GM18507 (cell line): ENCODE measurements at regions not wholly inside any gene's neighbourhood (a gene's known extent, or its start where the extent isn't known, plus 50 kb on each side); places are given as distances from the start of the nearest gene placed in this dataset.
A peak's percentile ranks its signal among the peaks of the same experiment; 100 is the strongest.

ENCODE experiments used
- DNase-seq: peaks from one replicate; pipeline ENCODE4 v3.0.0; 2011; ENCODE audit warnings: low read depth; ENCODE audit not compliant: insufficient read length; ENCODE audit errors: extremely low spot score
- FAIRE-seq: peaks from 2 replicates; lab custom pipeline; 2011; peaks lifted over from hg19 to GRCh38; lab: Jason Lieb, UNC

DNA sequence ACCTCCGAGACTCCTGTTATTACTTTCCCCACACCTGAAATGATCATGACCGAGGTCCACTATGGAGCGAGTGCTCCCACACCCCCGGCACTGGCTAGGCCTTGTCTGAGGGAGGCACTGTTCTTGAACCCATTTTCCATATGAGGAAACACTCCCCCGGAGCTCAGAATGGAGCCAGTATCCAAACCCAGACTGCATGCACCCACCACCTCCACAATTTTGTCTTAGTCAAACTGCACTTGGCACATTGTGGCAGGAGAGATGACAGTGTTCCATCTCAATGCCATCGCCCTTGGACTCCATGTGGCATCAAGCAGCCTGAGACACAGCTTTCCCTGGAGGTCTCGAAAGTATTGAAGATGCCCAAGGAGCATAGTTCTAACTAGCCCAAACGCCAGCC is 154.1 kb downstream of the NUP210 start:
- FAIRE-seq (no peak), DNase-seq (no peak)

DNA sequence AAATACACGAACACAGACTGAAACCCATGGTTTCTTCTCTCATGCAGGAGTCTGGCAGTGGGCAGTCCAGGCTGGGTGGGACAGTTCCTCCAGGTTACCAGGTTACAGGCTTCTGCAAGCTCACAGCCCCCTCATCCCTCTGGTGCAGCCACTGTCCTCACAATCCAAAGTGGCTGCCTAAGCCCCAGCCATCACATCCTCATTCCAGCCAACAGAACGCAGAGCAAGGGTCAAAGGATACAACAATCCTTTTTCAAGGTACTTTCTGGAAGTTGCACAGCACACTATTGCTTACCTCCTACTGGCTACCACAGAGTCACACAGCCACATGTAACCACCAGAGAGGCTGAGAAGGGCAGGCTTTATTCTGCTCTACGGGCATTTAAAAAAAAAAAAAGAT is 154.6 kb downstream of the NUP210 start:
- FAIRE-seq (no peak), DNase-seq (no peak)

DNA sequence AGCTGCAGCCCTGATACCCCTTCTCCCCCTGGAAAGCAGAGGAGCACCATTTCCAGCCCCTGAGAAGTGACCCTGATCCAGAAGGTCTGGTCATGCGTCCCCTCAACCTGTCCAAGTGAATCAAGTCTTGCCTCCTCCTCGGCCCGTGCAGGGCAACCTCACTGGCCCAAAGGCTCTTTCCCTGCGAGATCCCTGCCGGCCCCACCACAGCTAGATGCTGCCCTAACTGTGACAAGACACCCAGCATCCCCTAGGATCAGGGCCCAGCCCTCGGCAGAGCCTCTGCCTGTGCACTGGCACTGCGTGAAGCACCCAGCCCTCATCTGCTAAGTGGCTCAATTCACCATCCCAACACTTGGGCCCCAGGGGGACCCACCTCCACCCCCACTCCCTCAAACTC is 155.1 kb downstream of the NUP210 start:
- no peak for FAIRE-seq

DNA sequence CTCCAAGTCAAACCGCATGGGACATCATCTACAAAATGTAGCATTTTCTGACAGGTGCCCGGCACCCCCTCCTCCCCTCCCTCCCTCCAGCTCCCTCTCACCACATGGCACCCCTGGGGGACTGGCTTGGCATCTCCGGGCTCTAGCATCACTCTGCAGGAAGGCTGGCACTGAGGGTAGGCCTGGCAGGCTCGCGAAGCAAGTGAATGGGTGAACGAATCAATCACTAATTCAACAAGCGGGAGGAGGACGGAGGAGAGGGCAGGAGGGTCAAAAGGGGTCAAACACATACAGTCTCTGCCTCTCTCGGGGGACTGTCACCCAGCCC is 155.7 kb downstream of the NUP210 start:
- DNase-seq (no peak), FAIRE-seq (no peak)

More for the DNA sequence above, 155.1 kb downstream of the NUP210 start:
- no peak for DNase-seq

DNA sequence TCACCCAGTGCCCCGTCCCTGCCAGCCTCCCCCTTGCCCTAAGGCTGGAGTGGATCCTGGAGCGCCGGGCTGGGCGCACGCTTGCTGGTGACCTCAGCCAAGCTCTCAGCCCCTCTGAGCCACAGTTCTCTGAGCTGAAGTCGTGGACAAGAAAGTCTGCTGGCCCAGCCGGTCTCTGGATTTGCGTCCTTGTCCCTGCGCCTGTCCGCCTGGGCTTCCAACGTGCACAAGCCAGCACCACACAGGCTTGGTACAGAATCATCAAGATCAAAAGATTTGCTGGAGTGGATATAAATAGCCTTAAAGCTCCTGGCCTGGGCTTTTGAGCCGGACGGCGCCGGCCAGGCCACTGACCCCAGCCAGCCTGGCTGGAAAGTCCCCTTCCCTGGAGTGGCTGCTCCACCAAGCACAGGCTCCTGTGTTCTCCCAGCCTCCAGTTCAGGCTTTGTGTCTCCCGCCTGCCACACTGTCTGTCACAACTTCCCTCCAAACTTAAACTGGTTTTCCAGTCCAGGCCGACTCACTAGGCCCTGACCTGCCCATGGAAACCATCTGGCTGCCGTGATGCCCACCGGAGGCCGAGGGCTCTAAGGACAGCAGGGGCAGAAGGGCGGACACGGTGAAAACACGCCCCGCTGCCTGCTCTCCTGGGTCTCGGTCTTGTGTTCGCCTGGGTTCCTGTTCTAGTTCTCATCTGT is 156.2 kb downstream of the NUP210 start:
- no peak for FAIRE-seq

DNA sequence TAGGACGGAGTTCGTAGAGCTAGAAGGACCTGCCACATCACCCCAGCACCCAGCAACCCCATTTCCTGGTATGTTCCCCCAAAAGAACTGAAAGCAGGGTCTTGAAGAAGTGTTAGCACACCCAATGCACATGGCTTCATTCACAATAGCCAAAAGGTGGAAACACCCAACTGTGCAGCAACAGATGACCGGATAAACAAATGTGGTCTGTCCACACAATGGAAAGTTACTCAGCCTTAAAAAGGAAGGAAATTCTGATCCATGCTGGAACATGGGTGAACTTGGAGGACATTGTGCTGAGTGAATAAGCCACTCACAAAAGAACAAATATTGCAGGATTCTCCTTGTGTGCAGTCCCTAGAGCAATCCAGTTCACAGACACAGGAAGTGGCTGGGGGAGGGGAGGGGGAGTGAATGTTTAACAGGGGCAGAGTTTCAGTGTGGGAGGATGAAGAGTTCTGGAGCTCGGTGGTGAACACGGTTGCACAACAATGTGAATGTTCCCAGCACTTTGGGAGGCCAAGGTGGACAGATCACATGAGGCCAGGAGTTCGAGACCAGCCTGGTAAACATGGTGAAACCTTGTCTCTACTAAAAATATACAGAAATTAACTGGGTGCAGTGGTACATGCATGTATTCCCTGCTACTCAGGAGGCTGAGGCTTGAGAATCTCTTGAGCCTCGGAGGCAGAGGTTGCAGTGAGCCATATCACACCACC is 157.5 kb downstream of the NUP210 start:
- DNase-seq (no peak), FAIRE-seq (peak; percentile 83)

More for the DNA sequence above, 156.2 kb downstream of the NUP210 start:
- no peak for DNase-seq

DNA sequence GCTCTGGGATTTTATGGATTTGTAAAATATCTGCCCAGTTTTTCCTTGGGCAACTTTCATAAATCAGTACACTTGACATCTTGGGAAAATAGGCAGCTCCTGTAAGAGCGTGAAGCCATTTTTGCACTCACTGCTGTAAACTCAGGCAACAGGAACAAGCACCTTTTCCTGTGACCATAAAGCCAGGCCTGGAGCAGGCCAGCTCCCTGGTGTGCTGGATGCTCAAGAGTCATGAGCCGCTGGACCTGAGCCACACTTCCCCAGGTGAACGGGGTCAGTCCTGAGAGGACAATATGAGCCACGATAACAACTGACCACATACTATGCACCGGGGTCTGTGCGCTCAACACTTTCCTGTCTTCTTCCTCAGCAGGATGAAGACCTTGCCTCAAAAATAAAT is 158.2 kb downstream of the NUP210 start:
- FAIRE-seq: no peak
- no peak for DNase-seq

DNA sequence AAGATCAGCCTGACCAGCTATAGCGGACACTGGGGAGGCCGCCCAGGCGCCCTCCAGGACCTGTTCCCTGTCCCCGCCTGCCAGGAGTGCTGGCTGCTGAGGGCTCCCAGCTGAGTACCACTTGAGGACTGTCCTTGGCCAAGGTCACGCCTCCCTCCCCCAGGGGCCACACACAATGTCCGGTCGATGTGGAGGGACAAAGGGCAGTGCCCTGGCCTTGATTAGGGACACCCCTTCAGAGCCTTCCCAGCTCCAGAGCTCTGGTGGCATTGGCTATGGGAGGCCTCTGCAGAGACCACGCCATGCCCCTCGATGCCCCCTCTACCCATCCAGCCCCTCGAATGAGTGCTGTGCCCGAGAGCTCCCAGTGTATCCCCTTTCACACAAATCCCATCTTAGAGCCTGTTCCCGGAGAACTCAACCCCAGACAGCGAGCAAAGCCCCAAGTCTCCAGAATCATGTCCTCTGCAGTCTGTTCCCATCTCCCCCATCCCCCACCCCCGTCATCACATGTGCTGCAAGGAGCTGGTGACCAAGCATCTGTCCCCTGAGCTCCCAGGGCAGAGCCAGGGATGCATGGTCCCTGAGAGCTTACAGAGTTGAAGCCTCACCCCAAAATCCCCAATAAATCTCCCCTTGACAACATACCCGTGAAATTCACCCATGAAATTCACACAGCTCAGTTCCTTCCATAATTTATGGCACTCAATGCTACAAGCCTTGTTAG is 158.9 kb downstream of the NUP210 start:
- DNase-seq (no peak), FAIRE-seq (no peak)

DNA sequence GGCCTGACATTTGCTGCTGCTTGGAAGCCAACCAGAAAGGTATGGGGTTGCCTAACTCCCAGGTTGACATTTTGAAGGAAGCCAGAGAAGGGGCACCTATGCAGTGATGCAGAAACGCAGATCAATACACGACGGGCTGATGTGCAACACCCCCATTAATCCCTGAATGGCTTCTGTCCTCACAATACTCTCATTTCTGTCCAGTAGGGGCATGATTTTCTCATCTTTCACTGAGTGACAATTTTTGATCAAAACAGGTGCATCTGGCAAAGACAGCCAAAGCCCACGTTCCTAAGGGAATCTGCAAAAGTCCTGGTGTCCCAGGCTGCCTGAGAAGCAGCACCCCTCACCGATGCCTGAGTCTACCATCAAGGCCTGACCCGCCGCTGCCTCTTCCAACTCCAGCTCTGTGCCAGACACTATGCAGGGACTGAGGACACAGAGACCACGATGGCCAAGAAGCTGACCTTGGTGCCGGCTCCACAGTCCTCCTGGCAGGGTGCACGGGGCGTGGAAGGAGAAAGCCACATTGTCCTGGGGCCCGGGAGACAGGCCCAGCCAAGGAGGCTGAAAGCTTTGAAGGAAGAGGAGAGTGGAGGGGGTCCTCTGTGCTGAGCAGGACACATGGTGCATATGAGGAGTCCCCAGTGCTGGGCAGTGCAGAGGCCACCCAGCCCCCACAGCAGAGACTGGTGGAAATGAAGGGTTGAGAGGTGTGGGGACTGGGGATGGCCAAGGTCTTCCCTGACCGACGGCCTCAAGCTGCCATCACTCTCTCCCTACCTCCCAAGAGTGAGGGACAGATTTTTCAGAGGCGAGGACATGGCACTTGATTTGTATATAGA is 159.6 kb downstream of the NUP210 start:
- DNase-seq: no peak
- FAIRE-seq: no peak

DNA sequence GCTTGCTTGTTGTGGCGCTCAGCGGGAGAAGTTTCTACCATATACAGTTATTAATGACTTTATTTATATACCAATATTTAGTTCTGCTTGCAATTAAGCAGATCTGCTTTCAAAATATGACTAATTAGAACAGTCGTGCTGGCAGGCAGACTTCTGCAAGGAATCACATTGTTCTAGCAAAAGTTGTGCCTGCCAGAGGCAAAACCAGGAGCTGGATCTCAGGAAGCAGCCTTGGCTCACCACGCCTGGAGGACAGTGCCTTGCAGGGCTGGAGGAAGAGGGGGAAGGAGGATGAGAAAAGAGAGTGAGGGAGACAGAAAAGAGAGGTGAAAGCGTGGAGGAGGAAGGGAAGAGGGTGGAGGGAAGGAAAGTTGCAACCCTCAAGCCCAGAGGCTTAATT is 160.3 kb downstream of the NUP210 start:
- no peak for DNase-seq
- no peak for FAIRE-seq

DNA sequence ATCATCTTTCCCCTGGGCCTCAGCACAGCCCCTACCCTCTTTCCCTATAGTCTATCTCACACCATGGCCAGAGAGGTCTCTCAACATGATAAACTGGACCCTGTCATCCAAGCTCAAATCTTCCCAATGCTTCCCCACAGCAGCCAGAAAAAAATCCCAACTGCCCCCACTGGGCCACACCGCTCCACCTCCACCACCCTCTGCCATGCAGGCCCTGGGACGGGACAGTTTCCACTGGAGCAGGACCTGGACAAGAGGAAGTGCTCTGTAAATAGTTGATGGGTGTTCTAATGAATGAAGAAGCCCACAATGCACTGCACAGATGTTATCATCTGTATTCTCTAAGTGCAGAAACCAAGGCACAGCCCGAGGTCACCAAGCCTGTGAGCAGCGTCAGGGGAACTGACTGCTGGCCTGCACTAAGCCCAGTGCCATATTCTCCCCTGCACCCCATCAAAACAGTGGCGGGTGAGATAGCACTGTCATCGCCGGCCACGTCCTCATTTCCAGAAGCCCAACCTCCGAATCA is 161.1 kb downstream of the NUP210 start:
- FAIRE-seq: no peak
- DNase-seq: no peak

DNA sequence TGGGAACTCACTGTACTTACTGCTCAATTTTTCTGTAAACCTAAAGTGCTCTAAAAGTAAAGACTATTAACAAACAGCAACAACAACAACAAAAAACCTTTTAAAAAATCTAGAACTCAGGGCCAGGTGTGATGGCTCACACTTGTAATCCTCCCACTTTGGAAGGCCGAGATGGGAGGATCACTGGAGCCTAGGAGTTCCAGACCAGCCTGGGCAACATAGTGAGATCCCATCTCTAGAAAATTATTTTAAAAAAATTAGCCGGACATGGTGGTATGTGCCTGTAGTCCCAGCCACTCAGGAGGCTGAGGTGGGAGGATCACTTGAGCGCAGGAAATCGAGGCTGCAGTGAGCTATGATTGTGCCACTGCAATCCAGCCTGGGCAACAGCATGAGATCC is 161.8 kb downstream of the NUP210 start:
- FAIRE-seq: no peak
- no peak for DNase-seq

DNA sequence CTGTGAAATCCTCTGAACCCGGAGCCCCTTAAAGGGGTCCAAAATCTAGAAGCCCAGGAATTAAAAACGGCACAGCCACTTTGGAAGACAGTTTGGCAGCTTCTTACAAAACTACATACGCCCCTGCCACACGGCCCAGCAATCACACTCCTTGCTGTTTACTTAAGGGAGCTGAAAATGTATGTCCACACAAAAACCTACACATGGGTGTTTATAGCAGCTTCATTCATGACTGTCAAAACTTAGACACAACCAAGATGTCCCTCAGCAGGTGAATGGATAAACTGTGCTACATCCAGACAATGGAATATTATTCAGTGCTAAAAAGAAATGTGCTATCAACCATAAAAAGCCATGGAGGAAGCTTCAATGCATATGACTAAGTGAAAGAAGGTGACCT is 162.5 kb downstream of the NUP210 start:
- FAIRE-seq (no peak), DNase-seq (no peak)

DNA sequence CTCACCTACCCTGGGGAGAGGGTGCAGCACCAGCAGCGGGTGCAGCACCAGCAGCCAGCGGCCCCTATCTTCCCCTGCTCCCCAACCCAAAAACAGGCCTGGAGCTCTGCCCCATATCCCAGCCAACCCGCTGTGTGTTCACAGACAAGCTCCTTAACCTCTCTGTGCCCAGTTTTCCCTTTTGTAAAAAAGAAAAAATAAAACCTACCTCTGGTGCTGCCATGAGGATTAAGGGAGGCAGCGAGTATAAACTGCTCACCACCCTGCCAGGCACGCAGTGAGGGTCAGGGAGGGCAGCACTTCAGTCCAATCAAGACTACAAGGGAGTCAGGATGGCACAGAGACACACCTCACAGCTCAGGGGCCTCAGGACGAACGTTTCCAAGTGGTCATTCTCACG is 163.3 kb downstream of the NUP210 start:
- no peak for DNase-seq
- FAIRE-seq: no peak

DNA sequence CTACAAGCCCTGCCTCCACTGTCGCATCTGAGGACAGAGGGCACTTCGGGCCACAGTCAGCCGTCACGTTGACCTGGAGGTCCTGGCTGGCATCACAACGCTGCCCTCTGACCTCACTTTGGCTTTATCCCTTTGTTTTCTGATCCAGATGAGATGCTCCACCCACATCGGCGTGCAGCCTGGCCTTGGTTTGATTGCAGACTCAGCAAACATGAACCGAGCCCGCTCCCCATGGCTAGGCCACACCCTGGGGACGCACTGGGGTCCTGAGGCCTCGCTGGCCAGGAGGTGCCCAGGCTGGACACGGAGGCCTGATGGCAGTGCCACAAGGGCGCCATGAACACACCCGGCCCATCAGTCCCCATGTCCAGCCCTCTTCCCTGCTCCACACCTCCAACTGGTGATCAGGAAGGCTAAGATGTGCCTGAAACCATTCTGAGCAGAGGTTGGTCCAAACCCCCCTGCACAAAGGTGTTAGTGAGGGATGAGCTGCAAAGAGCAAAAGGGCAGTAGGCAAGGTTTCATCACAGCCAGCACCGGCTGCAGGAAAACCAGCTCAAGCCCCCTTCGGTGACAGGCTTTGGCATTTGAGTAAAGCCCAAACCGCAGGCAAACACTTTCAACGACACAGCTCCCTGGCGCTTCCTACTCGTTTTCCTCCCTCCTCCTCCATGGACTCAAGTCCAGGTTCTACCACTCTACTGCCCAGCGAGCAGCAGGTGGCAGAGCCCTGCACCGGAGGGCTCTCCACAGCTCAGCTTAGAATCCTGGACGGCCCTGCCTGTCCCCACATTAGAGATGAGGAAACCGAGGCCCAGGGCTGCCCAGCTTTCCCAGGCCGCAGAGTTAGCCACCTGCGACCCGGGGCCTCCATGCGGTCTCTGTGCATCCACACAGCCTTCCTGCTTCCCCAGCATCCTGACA is 165.8 kb downstream of the NUP210 start:
- no peak for FAIRE-seq
- no peak for DNase-seq

DNA sequence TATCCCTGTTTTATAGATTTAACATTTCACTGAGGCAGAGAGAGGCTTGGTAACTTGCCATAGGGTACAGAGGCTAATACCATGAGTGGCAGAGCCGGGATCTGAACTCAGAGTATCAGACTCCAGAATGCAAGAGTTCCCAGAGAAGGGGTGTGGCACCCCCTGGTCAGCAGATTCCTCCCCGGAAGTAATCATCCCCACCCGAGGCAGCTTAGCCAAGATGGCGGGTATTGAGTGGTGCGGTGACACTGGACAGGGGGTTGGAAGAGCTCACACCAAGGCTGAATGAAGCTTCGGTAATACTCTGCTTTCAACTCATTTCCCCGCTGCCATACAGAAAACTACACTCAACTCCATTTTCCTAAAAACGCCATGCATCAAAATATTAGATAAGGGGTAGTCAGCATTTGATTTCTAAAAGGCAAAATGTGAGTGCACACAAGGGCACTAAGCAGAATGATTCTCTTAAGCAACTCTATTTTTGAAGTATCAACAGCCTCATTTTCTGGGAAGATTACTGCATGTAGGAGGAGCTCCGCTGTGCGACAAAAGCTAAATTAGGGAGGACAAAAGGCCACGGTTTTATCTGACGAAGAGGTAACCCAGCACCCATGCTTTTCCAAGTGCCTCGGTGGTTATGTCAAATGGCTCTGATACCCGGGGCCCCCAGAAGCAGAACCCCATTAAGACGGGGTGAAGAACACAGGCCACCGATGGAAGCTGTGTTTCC is 166.7 kb downstream of the NUP210 start:
- FAIRE-seq (no peak), DNase-seq (no peak)

DNA sequence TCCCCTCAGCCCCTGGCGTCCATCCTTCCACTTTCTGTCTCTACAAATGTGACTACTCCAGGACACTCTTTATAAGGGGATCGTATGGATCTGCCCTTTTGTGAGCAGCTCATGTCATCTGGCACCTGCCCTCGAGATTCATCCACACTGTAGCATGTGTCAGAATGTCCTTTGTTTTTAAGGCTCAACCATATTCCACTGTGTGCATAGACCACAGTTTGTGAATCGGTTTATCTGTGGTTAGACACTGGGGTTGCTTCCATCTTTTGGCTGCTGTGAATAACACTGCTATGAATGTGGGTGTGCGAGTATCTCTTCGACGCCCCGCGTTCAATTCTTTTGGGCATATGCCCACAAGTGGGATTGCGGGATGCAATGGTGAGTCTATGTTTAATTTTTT is 167.9 kb downstream of the NUP210 start:
- DNase-seq (no peak), FAIRE-seq (no peak)
